IMR-90 (cell line): ENCODE measurements at regions not wholly inside any gene's neighbourhood (a gene's known extent, or its start where the extent isn't known, plus 50 kb on each side); places are given as distances from the start of the nearest gene placed in this dataset.
A peak's percentile ranks its signal among the peaks of the same experiment; 100 is the strongest.

ENCODE experiments used
- ATAC-seq: fragments of 200-7000 bp; cut with Tn5 transposase; 2 replicates; pipeline ENCODE4 v1.9.1; 2020; ENCODE audit warnings: low read depth, mild to moderate bottlenecking, moderate library complexity
- BruUV-seq: library from RNA; stranded (reverse); fragments of 400-500 nt; replicated peaks from 2 replicates; lab custom pipeline; 2021; lab: Mats Ljungman, UMichigan
- CTCF ChIA-PET: fragments of 300-600 bp; formaldehyde crosslinking; extraction: SDS; loops from one replicate; lab custom pipeline; 2021; ENCODE audit warnings: antibody characterized with exemption; lab: Yijun Ruan, JAX
- POLR2A ChIA-PET: fragments of 300-600 bp; sonication (Branson Sonifier 250); formaldehyde crosslinking; loops from one replicate; lab custom pipeline; 2022; ENCODE audit warnings: antibody characterized with exemption; ENCODE audit not compliant: unreplicated experiment; lab: Charles Lee
- DNase-seq: peaks from one replicate; pipeline ENCODE4 v3.0.0; 2013
- H2AFZ ChIP-seq: replicated peaks from 2 replicates; pipeline ENCODE3; 2013; ENCODE audit warnings: low read length, mild to moderate bottlenecking; ENCODE audit not compliant: poor library complexity
- H2AK5ac ChIP-seq: 2 replicates; pipeline ENCODE4 v1.6.1; 2013; ENCODE audit warnings: low read depth, low read length, inconsistent platforms
- H2AK9ac ChIP-seq: replicated peaks from 2 replicates; pipeline ENCODE3; 2013; ENCODE audit warnings: mild to moderate bottlenecking, low read depth, low read length, moderate library complexity; ENCODE audit not compliant: poor library complexity
- H2BK120ac ChIP-seq: 2 replicates; pipeline ENCODE4 v1.6.1; 2013; ENCODE audit warnings: low read depth, low read length, inconsistent platforms
- H2BK15ac ChIP-seq: 3 replicates; pipeline ENCODE4 v1.6.1; 2013; ENCODE audit warnings: low read depth, low read length, inconsistent platforms
- H2BK20ac ChIP-seq: 2 replicates; pipeline ENCODE4 v1.6.1; 2013; ENCODE audit warnings: low read depth, mild to moderate bottlenecking, inconsistent platforms, low read length, moderate library complexity
- H2BK5ac ChIP-seq: 2 replicates; pipeline ENCODE4 v1.6.1; 2013; ENCODE audit warnings: mild to moderate bottlenecking, low read depth, low read length, inconsistent platforms; ENCODE audit not compliant: poor library complexity, severe bottlenecking
- H3K14ac ChIP-seq: replicated peaks from 2 replicates; pipeline ENCODE4 v1.6.1; 2013; ENCODE audit warnings: low read depth, low read length, inconsistent platforms
- H3K18ac ChIP-seq: 2 replicates; pipeline ENCODE4 v1.6.1; 2013; ENCODE audit warnings: low read depth, low read length, control low read depth
- H3K23ac ChIP-seq: 2 replicates; pipeline ENCODE4 v1.6.1; 2013; ENCODE audit warnings: low read depth, low read length, inconsistent platforms
- H3K27ac ChIP-seq: 2 replicates; pipeline ENCODE4 v1.5.1; 2013; ENCODE audit warnings: mild to moderate bottlenecking, control low read depth, low read length; ENCODE audit not compliant: insufficient read depth
- H3K27me3 ChIP-seq: 2 replicates; pipeline ENCODE4 v1.6.1; 2013; ENCODE audit warnings: low read length; ENCODE audit not compliant: control insufficient read depth, insufficient read depth
- H3K36me3 ChIP-seq: 2 replicates; pipeline ENCODE4 v1.6.1; 2013; ENCODE audit warnings: low read length, mixed read lengths; ENCODE audit not compliant: control insufficient read depth, insufficient read depth
- H3K4ac ChIP-seq: 2 replicates; pipeline ENCODE4 v1.6.1; 2013; ENCODE audit warnings: low read depth, low read length, inconsistent platforms
- H3K4me1 ChIP-seq: 2 replicates; pipeline ENCODE4 v1.6.1; 2013; ENCODE audit warnings: low read length, mixed read lengths; ENCODE audit not compliant: control insufficient read depth, insufficient read depth
- H3K4me2 ChIP-seq: 2 replicates; pipeline ENCODE4 v1.6.1; 2013; ENCODE audit warnings: low read depth, mild to moderate bottlenecking, control low read depth, low read length, moderate library complexity
- H3K4me3 ChIP-seq: 2 replicates; pipeline ENCODE4 v1.5.1; 2013; ENCODE audit warnings: low read depth, mild to moderate bottlenecking, control low read depth, low read length, moderate library complexity; ENCODE audit not compliant: insufficient read depth
- H3K56ac ChIP-seq: 2 replicates; pipeline ENCODE4 v1.6.1; 2013; ENCODE audit warnings: low read length, inconsistent platforms; ENCODE audit not compliant: insufficient read depth; ENCODE audit errors: extremely low read depth
- H3K79me1 ChIP-seq, 2 experiments: 2 replicates each; pipeline ENCODE4 v1.6.1; 2013; ENCODE audit warnings: low read length in 2 of 2, inconsistent platforms in 1 of 2, low read depth in 1 of 2
- H3K9ac ChIP-seq: 2 replicates; pipeline ENCODE4 v1.6.1; 2013; ENCODE audit warnings: low read depth, low read length, control low read depth
- H3K9me1 ChIP-seq: 2 replicates; pipeline ENCODE4 v1.6.1; 2013; ENCODE audit warnings: low read length, inconsistent platforms; ENCODE audit not compliant: insufficient read depth
- H3K9me3 ChIP-seq: 2 replicates; pipeline ENCODE4 v1.6.1; 2013; ENCODE audit warnings: low read length; ENCODE audit not compliant: control insufficient read depth, insufficient read depth
- H4K20me1 ChIP-seq: 2 replicates; pipeline ENCODE4 v1.6.1; 2013; ENCODE audit warnings: low read length, inconsistent platforms; ENCODE audit not compliant: insufficient read depth
- H4K5ac ChIP-seq: 2 replicates; pipeline ENCODE4 v1.6.1; 2013; ENCODE audit warnings: mild to moderate bottlenecking, low read depth, low read length, control low read depth
- H4K8ac ChIP-seq, 2 experiments: 2 replicates each; pipeline ENCODE4 v1.6.1; 2013; ENCODE audit warnings: low read depth in 2 of 2, low read length in 2 of 2, control low read depth in 1 of 2, inconsistent platforms in 1 of 2
- H4K91ac ChIP-seq: 2 replicates; pipeline ENCODE4 v1.6.1; 2013; ENCODE audit warnings: low read depth, low read length, inconsistent platforms; ENCODE audit not compliant: insufficient read depth
- CEBPB ChIP-seq: IDR thresholded peaks from 2 replicates; pipeline ENCODE4 v1.6.1; 2012; ENCODE audit warnings: low read depth, low read length, improper control_type of control experiment
- FOS ChIP-seq: fragments of 150-350 bp; IDR thresholded peaks from 2 replicates; pipeline ENCODE4 v1.6.1; 2016; ENCODE audit warnings: low read depth, low read length
- SMC3 ChIP-seq: fragments of 150-350 bp; IDR thresholded peaks from 2 replicates; pipeline ENCODE4 v1.6.1; 2016; ENCODE audit warnings: low read depth, mild to moderate bottlenecking, antibody characterized with exemption, low read length, moderate library complexity
- WGBS, 2 experiments: methylation state at CpG; one replicate each; pipeline versions ENCODE4 v1.1.5 to v1.1.7; 2013; ENCODE audit warnings: missing lambda C conversion rate in 2 of 2; ENCODE audit not compliant: insufficient read length in 1 of 2; ENCODE audit errors: extremely low coverage in 2 of 2; 5-methylcytosine and 5-hydroxymethylcytosine counted together
- dilution Hi-C: fragments of 300-500 bp; cut with HindIII; formaldehyde crosslinking; loops from one replicate; pipeline ENCODE4 v1.14.3; 2018; ENCODE audit warnings: low sequenced_read_pairs; ENCODE audit not compliant: unreplicated experiment
- in situ Hi-C: fragments of 300-500 bp; cut with MboI; formaldehyde crosslinking; loops from 3 replicates; pipeline ENCODE4 v1.14.3; 2019; ENCODE audit warnings: low sequenced_read_pairs, inconsistent platforms, mixed read lengths
- intact Hi-C: fragments of 100-400 bp; cut with micrococcal nuclease; formaldehyde crosslinking; loops from 2 replicates; pipeline ENCODE4 v1.10.0; 2022
- TF ChIP-seq, protein P1 (sequence below): conservative IDR thresholded peaks from 2 replicates; pipeline ENCODE4 v1.5.1; 2012; ENCODE audit warnings: mild to moderate bottlenecking, low read depth, low read length, improper control_type of control experiment
- TF ChIP-seq, protein P2 (sequence below): fragments of 150-350 bp; IDR thresholded peaks from 2 replicates; pipeline ENCODE4 v1.6.1; 2017; ENCODE audit warnings: mild to moderate bottlenecking, antibody characterized with exemption, low read length, low read depth

DNA sequence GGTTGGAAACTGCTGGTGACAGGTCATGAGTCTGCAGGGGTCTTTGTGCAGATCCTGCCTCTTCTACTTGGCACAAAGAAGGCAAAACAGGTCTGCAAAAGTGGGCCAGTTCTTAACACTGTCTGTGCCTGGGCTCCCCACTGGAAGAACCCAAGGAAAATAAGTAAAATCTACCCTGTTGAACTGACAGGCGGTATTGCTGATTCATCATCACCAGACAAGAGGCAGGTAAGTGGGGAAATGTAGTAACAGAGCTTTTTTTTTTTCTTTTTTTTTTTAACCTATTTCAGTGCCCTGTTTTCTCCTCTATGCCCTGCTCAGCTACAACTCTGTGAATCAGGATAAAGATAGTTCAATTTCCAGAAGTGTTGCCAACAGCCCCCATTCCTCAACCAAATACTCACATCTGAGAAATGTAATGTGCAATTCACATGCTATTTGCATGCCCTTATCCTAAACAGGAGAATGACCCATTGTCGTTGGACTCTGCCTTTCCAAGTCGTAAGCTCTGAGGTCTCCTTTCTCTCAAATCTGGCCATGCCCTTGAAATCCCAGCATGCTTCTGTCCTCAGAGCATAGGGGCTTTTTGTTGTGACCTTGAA lies 237.0 kb downstream of the SOX9 start:
- Histone ChIP-seq H3K23ac (no peak overlapping the region), H2AFZ (no peak overlapping the region), H3K56ac (0 out of 2 replicates have a peak overlapping the region, but pooled peaks have one; percentile 5), H4K5ac (peak overlapping the region; percentile 64; the same call in 1 of the 2 replicates), H4K20me1 (no peaks in the 10 kb centered on the region), H3K9me3 (peaks cover 15% of the 10 kb centered on the region), H2BK20ac (peak overlapping the region; percentile 67; the same call in 1 of the 2 replicates), H2BK5ac (peak overlapping the region; percentile 55), H3K79me1 (0 out of 4 replicates have a peak, but pooled peaks cover 0 to 2% of the 10 kb centered on the region in 2 experiments), H3K36me3 (no peaks in the 10 kb centered on the region), H2BK120ac (peak overlapping the region; percentile 61), H3K9me1 (peaks cover 9% of the 10 kb centered on the region), H3K4me2 (no peak overlapping the region), H3K4me3 (no peak overlapping the region), H2AK5ac (peak overlapping the region; percentile 68), H4K8ac (peak overlapping the region; percentile 41 to 63; a peak in 3 of 4 replicates), H4K91ac (peak overlapping the region; percentile 65; the same call in 1 of the 2 replicates), H3K27ac (peak overlapping the region; percentile 27; the same call in 1 of the 2 replicates), H3K9ac (no peak overlapping the region), H2BK15ac (peak overlapping the region; percentile 61; the same call in 2 of the 3 replicates), H3K4ac (peak overlapping the region; percentile 44; the same call in 1 of the 2 replicates), H3K14ac (peak overlapping the region; percentile 53), H3K18ac (peak overlapping the region; percentile 93), H3K27me3 (no peaks in the 10 kb centered on the region), H2AK9ac (no peak overlapping the region), H3K4me1 (peaks cover 11% of the 10 kb centered on the region)
- POLR2A ChIA-PET, result interaction anchor here (0.6 kb wide), 1 partner anchor 27 kb away, joined by 19 read pairs; no protein-coding TSS in a partner anchor
- intact Hi-C loops, result no loop called here
- DNase-seq, result peak; percentile 36
- no peak for ATAC-seq
- TF ChIP-seq SMC3 (no peak), FOS (no peak), CEBPB (no peak)
- TF ChIP-seq, protein P1, sequence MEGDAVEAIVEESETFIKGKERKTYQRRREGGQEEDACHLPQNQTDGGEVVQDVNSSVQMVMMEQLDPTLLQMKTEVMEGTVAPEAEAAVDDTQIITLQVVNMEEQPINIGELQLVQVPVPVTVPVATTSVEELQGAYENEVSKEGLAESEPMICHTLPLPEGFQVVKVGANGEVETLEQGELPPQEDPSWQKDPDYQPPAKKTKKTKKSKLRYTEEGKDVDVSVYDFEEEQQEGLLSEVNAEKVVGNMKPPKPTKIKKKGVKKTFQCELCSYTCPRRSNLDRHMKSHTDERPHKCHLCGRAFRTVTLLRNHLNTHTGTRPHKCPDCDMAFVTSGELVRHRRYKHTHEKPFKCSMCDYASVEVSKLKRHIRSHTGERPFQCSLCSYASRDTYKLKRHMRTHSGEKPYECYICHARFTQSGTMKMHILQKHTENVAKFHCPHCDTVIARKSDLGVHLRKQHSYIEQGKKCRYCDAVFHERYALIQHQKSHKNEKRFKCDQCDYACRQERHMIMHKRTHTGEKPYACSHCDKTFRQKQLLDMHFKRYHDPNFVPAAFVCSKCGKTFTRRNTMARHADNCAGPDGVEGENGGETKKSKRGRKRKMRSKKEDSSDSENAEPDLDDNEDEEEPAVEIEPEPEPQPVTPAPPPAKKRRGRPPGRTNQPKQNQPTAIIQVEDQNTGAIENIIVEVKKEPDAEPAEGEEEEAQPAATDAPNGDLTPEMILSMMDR, result no peak
- TF ChIP-seq, protein P2, sequence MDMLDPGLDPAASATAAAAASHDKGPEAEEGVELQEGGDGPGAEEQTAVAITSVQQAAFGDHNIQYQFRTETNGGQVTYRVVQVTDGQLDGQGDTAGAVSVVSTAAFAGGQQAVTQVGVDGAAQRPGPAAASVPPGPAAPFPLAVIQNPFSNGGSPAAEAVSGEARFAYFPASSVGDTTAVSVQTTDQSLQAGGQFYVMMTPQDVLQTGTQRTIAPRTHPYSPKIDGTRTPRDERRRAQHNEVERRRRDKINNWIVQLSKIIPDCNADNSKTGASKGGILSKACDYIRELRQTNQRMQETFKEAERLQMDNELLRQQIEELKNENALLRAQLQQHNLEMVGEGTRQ, result no peak
- WGBS, 2 experiments, result 100% methylated on average over 1 of the region's 3 CpGs; no CpG with 5 or more reads in 1 of the 2 experiments
- BruUV-seq, result no TSS peak
- CTCF ChIA-PET, result interaction anchor here (1.2 kb wide), 1 partner anchor 182 kb away, joined by 3 read pairs; no protein-coding TSS in a partner anchor
- in situ Hi-C loops, result no loop called here
- dilution Hi-C loops, result no loop called here
